ENCODE measurements at regions not wholly inside any gene's neighbourhood (a gene's known extent, or its start where the extent isn't known, plus 50 kb on each side); places are given as distances from the start of the nearest gene placed in this dataset.

- DNase-seq: no peak
These were observed 192.4 kb upstream of the CSF3R start for GRCh38 chr1:36675106-36675505.

GRCh38 chr1:36673202-36673601 is 190.5 kb upstream of the CSF3R start:
- DNase-seq: no peak

GRCh38 chr1:36669262-36669661 is 186.5 kb upstream of the CSF3R start:
- DNase-seq: no peak

- DNase-seq: no peak
These were observed 185.1 kb upstream of the CSF3R start for GRCh38 chr1:36667836-36668235.

- no peak for DNase-seq
These were observed 184.5 kb upstream of the CSF3R start for GRCh38 chr1:36667256-36667655.

GRCh38 chr1:36665478-36666080 is 182.9 kb upstream of the CSF3R start:
- no peak for DNase-seq

GRCh38 chr1:36664571-36665287 is 182.0 kb upstream of the CSF3R start:
- no peak for DNase-seq

GRCh38 chr1:36663772-36664430 is 181.2 kb upstream of the CSF3R start:
- no peak for DNase-seq

- no peak for DNase-seq
These were observed 176.1 kb upstream of the CSF3R start for GRCh38 chr1:36658838-36659237.

- no peak for DNase-seq
These were observed 175.1 kb upstream of the CSF3R start for GRCh38 chr1:36657826-36658225.

GRCh38 chr1:36656838-36657237 is 174.1 kb upstream of the CSF3R start:
- DNase-seq: no peak

- no peak for DNase-seq
These were observed 173.6 kb upstream of the CSF3R start for GRCh38 chr1:36656271-36656670.

GRCh38 chr1:36654586-36654985 is 171.9 kb upstream of the CSF3R start:
- DNase-seq: no peak

- no peak for DNase-seq
These were observed 171.1 kb upstream of the CSF3R start for GRCh38 chr1:36653850-36654249.

- DNase-seq: no peak
These were observed 169.9 kb upstream of the CSF3R start for GRCh38 chr1:36652586-36652985.

- no peak for DNase-seq
These were observed 169.3 kb upstream of the CSF3R start for GRCh38 chr1:36652011-36652410.

- no peak for DNase-seq
These were observed 168.6 kb upstream of the CSF3R start for GRCh38 chr1:36651176-36651910.

GRCh38 chr1:36650200-36651065 is 167.7 kb upstream of the CSF3R start:
- peak; percentile 82 to 83 for DNase-seq

- no peak for DNase-seq
These were observed 163.2 kb upstream of the CSF3R start for GRCh38 chr1:36645867-36646266.

GRCh38 chr1:36644556-36644955 is 161.8 kb upstream of the CSF3R start:
- DNase-seq: no peak

GRCh38 chr1:36643371-36644270 is 160.9 kb upstream of the CSF3R start:
- no peak for DNase-seq

Measured in activated T-cell treated with anti-CD3 and anti-CD28 coated beads, Interleukin-2, amount 50 U/mL, for 48 hours (primary cell).